CD1c-positive myeloid dendritic cell (primary cell): ENCODE measurements at regions not wholly inside any gene's neighbourhood (a gene's known extent, or its start where the extent isn't known, plus 50 kb on each side); places are given as distances from the start of the nearest gene placed in this dataset.

Source experiments
- DNase-seq: peaks from one replicate; pipeline ENCODE4 v3.0.0-alpha.2; 2016; ENCODE audit errors: extremely low spot score

GRCh38 chr9:129270205-129270604 lies 92.1 kb upstream of the IER5L start:
- DNase-seq = no peak

- DNase-seq = no peak
Observed at GRCh38 chr9:129267141-129267540, 89.1 kb upstream of the IER5L start.

GRCh38 chr9:129266536-129266935 lies 88.5 kb upstream of the IER5L start:
- DNase-seq = no peak

DNA sequence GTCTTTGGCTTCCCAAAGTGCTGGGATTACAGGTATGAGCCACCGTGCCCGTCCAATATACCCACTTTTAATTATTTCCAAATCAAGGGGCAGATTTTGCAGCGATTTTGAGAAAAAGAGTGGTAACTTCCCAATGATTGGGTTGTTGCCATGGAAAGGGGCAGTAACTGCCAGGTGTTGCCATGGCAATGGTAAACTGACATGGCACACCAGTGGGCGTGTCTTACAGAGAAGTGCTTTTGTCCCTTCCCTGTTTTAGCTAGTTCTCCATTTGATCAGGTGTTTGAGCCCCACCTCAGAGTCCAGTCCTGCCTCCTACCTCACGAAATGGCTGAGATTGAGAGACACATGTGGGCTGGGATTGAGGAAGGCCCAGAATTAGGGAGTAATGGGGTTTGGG lies 86.3 kb upstream of the IER5L start:
- no peak for DNase-seq

GRCh38 chr9:129263836-129264235 lies 85.8 kb upstream of the IER5L start:
- no peak for DNase-seq

GRCh38 chr9:129262261-129262660 lies 84.2 kb upstream of the IER5L start:
- no peak for DNase-seq

GRCh38 chr9:129259375-129259774 lies 81.3 kb upstream of the IER5L start:
- DNase-seq = no peak

DNA sequence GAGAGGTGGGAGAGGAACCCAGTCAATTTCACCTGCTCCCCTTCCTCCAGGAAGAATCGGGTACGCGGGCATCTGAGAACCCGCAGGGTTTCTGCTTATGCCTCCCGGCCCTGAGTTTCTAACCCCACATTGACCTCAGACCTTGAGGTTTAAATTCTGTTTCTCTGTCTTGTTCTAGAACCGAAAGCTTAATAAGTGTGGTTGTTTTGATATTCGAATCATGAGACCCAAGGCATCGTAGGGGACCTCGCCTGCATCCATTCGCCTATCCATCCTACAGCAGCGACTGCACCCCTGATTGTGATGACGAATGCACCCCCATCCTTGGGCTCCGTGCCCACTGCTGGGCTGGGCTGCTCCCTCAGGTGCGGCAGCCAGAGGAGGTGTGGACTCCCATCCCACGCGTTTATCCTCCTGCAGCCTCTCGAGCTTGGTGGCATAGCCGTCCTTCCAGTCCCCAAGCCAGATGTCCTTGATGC lies 80.8 kb upstream of the IER5L start:
- no peak for DNase-seq

DNA sequence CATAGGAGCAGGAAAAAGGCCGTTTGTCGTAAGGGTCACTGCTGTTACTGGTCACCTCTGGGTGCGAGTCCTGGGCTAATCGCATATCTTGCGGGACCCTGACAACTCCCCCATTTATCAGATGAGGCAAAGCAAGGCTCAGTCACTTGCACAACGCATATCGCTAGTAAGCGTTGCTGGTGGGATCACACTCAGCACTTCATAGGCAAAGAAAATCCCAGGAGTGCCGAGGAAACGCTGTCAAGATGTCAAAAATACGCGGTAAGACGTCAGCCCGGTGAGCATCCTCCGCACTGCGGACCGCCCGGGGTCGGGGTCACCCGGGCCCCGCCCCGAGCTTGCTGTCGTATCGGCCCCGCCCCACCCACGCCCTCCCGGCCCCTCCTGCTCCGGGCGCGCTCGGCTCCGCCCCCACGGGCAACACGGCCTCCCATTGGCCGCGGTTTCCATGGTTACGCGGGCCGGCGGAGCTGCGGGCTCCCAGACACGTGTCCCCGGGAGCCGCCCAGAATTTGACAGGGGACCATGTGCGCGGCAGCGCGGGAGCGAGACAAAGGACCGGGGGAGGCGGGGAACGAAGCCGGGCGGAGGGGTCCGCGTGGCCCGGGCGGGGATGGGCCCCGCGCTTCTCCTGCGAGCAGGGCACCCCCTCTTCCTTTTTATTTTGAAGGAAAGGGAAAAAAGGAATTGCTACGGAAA lies 80.2 kb upstream of the IER5L start:
- DNase-seq = peak; percentile 93

GRCh38 chr9:129256959-129257713 lies 79.1 kb upstream of the IER5L start:
- no peak for DNase-seq

- DNase-seq = no peak
Observed at GRCh38 chr9:129254566-129255287, 76.7 kb upstream of the IER5L start.

DNA sequence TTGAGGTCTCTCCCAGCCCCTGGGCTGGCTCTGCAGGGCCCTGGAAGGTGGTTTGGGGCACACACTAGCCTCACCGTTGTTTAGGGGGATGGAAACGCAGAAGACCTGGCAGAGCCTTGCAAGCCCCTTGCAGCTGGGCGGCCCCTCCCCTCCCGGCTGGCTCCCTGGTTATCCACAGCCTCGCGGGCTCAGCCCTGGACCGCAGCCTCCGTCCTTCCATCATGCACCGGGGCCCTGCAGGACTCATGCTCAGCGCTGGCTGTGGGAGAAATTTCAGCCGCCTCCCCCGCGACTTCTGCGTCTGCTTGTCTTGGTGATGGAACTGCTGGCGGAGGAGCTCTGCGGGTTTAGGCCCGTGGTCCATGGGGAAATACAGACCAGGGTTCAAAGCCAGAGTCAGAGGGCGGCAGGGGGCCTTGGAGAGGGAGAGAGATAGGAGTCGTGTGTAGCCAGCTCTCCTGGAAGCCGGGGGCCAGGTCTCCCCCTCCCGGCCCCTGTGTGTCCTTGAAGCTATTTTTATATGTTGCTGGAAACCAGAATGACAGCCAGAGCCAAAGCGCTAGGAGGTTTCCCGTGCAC lies 75.8 kb upstream of the IER5L start:
- no peak for DNase-seq

GRCh38 chr9:129252937-129253802 lies 75.1 kb upstream of the IER5L start:
- no peak for DNase-seq

GRCh38 chr9:129250786-129251185 lies 72.7 kb upstream of the IER5L start:
- DNase-seq = peak; percentile 62

DNA sequence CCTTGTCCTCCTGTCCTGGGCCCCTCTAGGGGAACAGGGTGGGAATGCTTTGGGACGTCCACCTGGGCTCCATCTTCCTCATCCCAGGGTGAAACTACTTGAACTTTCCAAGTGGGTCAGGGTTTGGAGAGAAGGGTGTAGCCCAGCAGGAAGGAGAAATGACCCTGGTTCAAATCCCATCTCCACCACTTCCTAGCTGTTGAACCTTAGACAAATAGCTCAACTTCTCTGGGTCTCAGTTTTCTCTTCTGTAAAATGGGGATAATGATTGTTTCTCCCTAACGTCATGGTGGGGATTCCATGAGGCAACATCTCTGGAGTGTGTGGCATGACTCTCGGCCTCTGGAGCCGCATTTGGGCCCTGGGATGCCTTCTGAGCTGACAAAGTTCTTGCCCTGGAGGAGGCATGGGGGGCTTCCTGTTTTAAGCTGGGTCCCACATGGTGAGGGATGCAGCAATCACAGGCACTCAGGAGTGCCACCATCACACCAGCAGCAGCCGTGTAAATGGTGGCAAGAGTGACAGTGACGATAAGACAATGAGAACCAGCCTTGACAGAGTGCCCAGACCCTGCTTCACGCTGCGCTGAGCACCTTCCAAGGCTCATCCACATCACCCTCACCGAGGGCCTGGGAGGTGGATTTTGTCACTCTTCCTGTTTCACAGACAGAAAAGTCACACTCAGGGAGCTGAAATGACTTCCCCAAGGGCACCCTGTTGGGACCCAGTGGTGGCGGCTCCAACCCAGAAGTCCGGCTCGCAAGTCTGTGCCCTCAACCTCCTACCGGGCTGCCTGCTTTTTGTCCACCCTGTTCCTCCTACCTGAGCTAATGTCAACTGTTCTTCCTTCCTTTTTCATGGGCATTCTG lies 69.5 kb upstream of the IER5L start:
- no peak for DNase-seq

GRCh38 chr9:129245276-129245675 lies 67.2 kb upstream of the IER5L start:
- DNase-seq = peak; percentile 23

- no peak for DNase-seq
Observed at GRCh38 chr9:129242971-129243561, 65.0 kb upstream of the IER5L start.

DNA sequence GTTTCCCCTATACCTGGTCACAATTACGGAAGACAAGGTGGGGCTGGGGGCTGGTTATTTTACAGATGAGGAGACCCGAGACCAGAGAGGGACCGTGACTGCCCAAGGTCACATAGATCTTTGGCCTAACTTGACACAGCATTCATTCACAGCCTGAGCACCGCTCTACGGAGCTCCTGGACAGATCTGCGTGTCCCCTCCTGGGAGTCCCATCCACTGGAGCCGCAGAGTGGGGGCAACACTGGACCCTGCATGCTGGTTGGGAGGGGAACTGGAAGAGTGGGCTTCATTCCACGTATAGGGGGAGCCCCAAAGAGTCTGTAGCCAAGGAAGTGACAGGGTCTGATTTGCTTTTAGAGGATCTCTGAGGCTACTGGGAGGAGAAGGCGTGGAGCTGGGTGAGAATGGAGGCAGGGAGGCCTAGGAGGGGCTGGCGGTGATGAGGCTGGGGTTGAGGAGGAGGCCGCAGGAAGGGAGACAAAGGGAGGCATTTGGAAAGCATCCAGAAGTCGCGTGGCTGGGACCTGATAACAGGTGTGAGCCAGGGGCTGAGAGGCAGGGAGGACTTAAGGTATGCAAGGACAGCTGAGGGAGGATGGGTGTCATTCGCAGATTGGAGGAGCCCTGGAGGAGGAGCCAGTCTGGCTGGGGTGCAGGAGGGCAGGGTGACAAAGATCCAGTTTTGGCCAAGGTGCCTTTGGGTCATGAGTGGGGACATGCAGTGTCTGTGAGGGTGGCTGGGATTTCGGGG lies 64.3 kb upstream of the IER5L start:
- no peak for DNase-seq

GRCh38 chr9:129241725-129242124 lies 63.7 kb upstream of the IER5L start:
- DNase-seq = no peak
